Embryonic facial prominence (tissue), 1 donor: ENCODE measurements at regions not wholly inside any gene's neighbourhood (a gene's known extent, or its start where the extent isn't known, plus 50 kb on each side); places are given as distances from the start of the nearest gene placed in this dataset.

Experiments
- DNase-seq: peaks from one replicate; pipeline ENCODE4 v3.0.0-alpha.2; 2016; ENCODE audit errors: extremely low spot score

DNA sequence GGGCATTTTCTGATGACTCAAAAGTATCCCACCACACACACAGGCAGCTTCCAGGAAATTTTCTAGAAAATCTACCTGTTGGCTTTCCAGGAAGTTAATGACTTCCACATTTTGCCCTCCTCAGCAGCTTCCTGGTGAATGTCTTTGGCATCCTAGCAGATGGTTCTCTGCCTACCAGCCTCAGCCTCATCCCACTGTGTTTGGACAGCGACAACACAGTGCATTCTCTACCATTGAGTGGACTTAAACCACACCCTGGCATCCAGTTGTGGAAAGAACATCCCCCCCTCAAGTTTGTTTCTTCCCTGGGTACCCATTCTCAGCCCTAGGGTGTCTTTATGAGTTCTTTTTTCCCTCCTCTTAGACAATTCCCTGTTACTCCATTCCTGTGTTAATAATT, 50.8 kb upstream of the GADL1 start:
- DNase-seq = no peak

DNA sequence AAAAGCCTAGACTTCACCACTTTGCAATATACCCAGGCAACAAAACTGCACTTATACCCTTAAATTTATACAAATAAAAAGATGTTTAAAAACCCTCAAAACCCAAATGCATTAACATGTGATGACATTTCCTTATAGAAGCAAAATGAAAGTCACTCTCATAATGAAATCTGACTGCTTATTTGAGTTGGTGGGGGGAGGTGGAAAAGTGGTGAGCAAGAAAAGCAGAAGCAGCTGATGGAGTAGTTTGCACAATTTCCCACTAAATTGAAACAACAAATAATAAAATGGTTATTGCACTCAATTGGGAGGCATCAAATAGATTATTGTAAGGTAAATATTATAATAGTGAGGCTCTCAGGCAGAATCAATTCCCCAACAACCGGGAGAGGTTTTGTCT, 54.0 kb upstream of the GADL1 start:
- no peak for DNase-seq

DNA sequence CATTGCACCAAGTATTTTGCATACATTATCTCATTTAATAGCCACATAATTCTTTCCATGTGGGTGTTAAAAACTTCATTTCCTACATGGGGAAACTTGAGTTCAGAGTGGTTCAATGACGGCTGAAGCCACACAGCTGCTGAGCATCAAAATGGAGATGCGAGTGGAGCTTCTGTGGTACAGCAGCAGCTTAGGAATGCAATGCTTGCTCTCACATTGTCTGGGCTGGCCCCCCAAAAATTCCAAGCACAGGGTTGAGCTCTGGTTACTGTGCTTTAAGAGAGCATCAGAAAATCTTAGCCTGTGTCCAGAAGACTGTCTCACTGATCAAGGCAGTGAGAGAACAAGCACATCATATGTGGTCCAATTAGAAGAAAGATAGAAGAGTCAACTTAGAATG, 57.4 kb upstream of the GADL1 start:
- no peak for DNase-seq

DNA sequence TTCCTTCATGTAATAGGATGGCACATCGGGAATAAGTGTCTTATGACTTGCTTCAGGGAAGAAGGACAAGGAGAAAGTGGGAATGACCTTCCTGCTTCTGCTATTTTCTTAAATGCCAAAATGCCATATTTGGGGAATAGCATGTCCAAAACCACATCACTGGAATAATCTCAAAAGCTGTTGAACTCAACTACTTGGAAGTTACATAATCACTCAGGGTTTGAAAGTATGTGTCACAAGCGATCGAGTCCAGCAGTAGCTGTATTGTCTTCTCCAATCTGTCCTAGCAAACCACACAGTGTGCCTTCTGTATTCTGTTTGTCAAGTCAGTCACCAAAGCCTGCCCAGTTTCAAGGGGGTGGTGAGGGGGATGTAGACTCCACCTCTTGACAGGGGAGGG, 58.3 kb upstream of the GADL1 start:
- no peak for DNase-seq

DNA sequence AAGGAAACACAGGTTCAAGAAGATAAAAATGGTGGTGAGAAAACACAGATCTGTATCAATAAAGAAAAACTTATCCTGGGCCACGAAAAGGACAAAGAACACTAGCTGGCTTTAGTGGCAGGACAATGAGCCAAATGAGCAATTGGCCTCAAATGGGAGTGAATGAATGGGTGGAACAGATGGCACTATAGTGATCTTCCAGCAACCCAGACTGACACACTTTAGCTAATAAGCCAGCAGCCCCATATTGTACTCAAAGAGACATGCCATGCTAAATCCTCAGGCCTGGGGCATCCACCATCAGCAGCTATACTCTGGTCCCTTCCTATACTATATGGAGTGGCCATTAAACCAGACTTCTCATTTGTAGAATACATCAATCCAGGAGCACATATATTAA, 60.0 kb upstream of the GADL1 start:
- DNase-seq = no peak

DNA sequence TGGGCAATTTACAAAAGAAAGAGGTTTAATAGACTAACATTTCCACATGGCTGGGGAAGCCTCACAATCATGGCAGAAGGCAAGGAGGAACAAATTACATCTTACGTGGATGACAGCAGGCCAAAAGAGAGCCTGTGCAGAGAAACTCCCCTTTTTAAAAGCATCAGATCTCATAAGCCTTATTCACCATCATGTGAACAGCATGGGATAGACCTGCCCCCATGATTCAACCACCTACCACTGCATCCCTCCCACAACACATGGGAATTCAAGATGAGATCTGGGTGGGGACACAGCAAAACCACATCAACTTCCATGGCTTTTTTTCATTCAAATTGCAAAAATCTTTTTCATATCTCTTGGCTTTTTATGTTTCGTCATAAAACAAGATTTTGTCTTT, 67.6 kb upstream of the GADL1 start:
- no peak for DNase-seq

DNA sequence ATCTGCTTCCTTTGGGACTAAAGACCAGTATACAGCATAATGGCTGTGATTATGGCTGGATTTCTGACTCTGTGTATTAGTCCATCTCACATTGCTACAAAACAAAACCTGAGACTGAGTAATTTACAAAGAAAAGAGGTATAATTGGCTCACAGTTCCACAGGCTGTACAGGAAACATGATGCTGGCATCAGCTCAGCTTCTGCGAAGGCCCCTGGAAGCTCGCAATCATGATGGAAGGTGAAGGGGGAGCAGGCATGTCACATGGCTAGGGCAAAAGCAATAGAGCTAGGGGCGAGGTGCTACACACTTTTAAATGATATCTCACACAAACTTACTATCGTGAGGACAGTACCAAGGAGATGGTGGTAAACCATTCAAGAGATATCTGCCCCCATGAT, 68.0 kb upstream of the GADL1 start:
- no peak for DNase-seq

DNA sequence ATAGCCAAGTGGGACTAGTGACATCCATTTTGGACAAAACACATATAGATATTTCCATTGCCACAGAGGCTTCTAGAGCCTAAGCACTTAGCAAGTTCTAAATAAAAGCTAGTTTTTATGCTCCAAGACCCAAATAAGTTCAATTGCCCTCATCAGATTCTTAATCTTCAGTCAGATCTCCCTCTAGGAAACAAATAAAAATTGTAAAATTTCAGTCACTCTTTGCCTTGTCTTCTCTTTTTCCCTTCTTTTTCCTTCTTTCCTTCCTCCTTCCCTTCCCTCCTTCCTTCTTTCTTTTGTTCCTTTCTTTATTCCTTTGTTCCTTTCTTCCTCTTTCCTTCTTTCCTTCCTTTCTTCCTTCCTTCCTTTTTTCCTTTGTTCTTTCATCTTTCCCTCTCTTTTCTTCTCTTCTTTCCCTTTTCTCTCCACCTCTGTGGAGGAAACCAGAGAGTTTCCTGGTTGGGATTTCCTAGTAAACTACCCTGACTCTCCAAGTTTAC, 68.8 kb upstream of the GADL1 start:
- no peak for DNase-seq

DNA sequence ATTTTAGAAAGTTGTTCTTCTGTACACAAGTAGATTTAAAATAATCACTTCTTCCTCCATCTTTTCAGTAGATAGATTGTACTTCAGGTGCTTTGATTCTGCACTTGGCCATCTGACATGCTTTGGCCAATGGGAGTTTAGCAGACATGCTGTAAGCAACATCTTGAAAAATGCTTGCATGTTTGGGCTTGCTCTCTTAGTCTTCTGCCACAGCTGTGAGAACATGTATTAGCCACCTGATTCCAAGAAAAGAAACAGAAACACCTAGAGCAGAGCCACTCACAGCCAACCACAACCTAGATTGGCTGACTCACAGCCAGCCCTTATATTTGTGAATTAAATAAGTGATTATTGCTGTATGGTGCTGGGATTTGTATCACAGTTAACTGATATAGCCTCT, 70.2 kb upstream of the GADL1 start:
- no peak for DNase-seq

DNA sequence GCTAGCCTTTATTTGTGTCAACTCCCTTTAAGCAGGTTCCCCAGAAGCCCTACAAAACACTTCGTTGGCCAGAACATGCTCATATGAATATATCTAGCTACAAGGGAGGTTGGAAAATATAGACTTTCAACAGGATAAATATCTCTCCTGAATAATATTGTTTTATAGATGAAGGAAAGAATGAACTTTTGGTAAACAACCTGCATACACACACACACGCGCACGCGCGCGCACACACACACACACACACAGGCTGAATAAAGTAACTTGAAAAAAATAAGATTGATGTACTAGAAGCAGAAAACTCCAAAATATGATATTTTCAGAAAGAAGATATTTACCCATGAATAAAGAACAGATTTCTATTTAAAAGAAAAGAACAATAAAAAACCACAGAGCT, 72.4 kb upstream of the GADL1 start:
- DNase-seq = no peak

DNA sequence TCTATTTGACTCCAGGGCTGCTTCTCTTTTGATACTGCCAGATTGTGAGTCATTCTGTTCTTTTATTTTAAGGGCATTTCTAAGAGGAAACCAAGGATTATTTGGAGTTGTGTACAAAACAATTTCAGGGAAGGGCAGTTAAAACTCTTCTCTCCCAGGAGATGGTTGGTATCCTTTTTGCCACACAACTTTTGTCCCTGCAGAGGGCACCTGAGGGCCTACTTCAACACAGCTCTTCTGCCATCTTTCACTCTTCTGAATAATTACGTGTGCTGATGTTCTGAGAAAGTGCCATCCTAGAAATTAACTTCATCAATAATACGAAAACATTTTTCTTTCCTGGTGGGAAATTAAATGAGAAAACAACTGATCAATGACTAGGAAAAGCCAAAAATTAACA, 75.7 kb upstream of the GADL1 start:
- no peak for DNase-seq

DNA sequence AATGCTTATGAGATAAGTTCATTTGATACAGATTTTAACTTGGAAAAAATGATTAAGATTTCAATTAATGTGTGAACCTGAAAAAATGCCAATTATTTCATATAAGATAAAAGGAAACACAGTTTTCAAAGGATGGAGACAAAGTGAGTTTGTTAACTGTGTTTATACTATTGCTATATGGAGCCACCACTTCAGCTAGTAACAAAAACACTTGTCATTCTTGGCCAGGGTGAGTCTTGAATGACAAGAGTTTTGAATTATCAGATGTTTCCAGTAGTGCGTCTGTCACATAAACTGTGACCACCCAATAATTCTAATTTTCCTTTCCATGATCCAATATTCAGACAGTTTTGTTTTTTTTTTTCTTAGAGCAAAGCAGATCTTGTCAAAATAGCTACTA, 78.0 kb upstream of the GADL1 start:
- DNase-seq = no peak

DNA sequence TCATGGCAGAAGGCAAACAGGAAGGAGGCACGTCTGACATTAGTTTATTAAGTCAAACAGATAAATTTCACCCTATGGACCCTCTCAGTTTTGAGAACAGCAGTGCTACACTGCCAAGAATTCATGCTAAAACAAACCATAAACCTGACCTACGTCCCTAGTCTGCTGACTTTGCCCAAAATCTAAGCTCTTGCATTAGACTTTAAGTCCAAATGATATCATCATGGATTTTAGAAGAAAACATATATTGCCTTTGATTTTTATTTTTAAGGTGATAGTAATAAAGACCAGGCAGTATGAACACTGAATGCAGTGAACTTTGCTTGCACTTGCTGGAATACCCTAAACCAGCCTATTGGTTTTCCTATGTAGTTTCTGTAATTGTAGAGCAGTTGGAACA, 79.6 kb upstream of the GADL1 start:
- DNase-seq = no peak

DNA sequence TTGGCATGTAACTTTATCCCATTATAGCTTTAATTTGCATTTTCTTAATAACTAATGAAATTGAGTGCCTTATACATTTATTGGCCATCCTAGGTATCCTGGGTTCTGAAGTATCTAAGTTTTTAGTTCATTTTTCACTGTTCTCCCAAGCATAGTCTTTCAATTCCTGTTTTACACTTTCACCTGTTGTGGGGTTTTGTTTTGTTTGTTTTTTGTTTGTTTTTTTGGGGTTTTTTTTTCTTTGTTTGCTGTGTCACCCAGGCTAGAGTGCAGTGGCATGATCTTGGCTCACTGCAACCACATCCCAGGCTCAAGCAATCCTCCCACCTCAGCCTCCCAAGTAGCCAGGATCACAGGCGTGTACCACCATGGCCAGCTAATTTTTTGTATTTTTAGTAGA, 83.1 kb upstream of the GADL1 start:
- DNase-seq = no peak

DNA sequence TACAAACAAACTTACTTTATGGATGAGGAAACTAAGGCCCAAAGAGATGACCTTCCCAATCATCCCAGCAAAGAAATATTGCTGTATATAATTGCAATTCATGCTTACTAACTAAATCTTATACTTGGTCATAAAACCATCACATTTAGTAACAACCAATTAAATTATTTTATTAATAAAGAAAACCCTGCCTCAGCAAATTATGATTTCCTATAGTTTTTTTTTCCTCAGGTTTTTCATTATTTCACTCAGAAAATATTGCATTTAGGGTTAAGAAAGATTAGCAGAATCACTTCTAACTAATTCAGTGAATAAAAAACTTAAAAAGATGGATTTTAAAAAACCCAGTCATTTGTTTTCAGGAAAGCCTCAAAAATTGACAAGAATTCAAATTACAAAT, 86.5 kb upstream of the GADL1 start:
- no peak for DNase-seq

DNA sequence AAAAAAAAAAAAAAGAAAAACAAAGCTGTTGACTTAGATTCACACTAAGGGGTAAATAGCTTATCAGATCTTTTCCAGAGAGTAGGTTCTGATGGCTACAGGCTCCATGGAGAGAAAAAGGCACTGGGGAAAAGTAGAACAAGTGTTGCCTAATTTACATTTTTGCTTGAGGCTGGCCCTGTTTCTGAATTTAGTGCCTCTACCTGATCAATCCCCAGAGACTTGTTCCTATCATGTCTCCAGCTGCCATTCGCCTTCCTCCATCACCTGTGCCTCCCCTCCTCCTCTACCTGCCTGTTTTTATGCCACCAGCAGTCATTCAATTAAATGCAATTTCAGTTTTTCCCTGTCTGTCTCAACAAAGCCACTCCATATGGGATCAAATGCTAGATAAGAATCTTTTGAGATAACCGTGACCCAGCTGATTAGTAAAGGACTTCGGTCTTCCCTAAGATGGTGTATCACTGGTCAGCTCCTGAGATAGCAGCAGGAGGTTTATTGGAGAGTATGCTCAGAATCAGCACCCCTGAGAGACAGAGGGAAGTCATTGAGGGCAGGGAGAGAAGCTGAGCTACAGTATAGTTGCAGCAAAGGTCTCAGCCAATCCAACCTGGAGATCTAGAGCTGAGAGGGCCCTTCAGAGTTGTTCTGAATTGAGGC, 88.1 kb upstream of the GADL1 start:
- DNase-seq = no peak

DNA sequence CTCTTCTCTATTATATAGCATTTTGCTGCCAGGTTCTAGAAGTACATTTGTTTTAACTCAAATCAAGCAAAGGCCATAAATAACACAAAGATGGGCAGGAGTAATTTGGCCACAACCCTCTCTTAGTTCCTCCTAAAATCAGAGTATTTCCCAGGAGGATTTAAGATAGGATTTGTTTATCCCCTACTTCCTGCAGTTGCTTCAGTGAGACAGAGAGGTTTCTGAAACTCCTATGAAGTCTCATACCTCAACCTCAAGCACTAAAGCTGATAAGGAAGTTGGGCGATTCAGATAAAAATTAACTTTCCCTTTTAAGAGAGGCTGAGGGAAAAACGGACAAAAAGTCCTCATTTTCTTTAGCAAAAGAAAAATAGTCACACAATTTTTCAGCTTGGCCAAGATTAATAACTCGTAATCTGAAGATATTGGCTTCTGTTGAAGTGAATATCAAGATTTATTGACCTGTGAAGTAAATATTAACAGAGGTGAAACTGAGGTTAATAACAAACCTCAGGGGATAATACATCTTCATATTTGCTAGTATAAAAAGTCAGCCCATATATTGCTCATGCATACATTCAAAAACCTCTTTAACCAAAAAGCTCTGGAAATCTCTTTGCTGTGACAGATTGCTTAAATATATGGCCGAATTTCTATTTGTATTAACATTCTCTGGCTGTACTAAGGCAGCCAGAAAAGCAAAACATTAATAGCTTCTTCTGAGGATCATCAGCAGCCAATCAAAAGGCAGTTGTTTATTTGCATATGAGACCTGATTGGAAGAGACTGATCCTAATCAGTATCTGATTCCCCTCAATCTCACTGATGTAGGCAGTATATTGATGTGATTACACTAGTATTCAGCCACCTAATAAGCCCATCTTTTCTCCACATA, 90.6 kb upstream of the GADL1 start:
- DNase-seq = no peak

DNA sequence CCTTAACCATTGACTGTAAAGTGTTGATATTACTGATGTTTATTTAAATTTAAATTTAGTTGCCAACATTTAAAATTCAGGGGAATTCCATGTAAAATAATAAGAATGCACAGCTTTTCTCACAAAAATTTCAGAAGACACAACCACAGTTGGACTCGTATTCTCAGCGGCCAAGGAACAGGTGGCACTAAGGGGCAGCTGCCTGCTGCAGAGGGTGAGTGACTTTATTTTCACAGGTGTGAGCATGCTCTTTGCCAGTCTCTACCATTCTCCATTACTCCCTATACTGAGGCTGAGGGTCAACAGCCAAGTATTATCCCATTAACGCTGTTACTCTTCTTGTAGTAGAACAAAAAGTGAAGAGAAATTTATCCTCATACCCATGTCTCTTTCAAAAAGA, 92.1 kb upstream of the GADL1 start:
- no peak for DNase-seq

DNA sequence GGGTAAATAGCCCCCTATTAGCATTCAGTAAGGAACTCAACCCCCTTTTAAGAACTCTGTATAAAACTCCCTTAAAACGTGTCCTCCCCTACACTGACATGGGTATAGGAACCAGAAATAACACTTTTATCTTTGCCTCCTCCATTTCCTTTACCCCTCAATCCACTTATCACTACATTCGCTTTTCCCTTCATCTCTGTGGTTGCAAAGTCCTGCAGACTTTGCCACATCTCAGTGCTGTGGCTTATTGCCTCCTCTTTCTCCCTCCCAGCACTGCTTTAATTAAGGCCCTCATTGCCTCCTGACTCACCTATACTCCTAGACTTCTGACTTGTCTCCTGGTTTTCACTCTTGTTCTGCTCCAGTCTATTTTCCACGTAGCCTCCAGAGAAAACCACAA, 94.3 kb upstream of the GADL1 start:
- no peak for DNase-seq

DNA sequence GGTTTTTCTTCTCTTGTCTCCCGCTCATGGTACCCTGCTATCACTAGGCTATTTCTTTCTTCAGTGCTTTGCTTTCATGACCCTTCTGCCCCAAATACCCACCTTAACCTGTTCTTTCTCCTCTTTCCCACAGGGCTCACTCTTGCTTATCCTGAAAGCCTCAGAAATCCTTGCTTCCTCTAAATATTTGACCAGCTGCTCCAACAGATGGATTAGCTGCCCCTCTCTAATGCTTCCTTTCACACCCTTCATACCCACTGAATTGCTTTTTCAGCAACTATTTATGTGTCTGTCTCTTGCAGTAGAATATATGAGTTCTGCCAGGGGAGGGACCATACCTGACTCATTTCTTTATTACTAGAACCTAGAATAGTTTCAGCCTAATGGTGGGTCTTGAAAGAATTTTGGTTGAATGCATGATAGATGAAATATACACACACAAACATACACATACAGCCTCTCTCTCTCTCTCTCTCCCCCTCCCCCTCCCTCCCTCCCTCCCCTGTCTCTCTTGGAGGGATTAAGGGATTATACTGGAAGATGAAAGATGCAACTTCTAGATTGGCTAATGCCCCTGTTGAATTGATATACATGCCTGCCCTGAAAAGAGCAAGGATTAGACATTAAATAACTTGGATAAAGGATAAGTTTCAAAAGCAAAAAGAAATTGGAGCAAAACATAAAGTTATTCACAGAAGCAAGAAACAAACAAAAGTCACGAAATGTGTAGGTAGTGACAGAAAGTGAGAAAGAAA, 95.0 kb upstream of the GADL1 start:
- no peak for DNase-seq

DNA sequence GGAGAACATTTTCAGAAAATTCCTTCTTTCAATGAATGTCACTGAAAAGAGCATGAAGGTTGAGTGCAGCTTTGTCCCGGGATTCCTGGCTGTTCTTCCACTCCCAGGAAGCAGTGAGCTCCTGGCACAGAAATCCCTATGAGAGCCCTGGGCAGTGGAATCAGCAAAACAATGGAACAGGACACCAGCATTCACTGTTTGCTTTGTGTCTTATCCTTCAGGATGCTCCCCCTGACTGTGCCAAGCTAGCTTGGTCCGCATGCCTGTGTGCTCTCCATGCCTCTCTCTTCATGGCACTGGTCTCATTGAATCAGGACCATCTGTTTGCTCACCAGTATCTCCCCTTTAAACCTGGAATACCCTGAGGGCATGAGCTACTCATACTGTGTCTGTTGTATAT, 102.0 kb upstream of the GADL1 start:
- no peak for DNase-seq

DNA sequence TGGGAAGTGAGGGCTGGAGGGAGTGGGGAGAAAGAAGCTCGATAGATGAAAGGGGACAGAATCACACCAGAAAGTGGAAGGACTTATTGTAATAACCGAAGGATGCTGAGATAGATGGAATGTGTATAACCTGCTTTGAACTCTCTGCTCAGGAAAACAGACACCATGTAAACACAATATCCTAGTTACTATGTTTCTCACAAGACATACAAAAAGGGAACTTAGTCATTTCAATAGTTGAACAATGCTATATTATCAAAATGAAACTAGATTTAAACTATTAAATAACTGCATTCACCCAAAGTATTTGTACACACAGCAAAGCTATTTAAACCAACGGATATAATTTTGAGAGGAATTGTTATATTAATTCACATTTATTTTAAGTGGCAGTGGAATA, 108.3 kb upstream of the GADL1 start:
- no peak for DNase-seq
